DND-41 (cell line): ENCODE measurements at regions not wholly inside any gene's neighbourhood (a gene's known extent, or its start where the extent isn't known, plus 50 kb on each side); places are given as distances from the start of the nearest gene placed in this dataset.

ENCODE experiments used
- CTCF ChIP-seq: IDR thresholded peaks from 2 replicates; pipeline ENCODE4 v1.5.1; 2012; ENCODE audit warnings: borderline replicate concordance, low read length, moderate library complexity, mild to moderate bottlenecking; ENCODE audit not compliant: poor library complexity, severe bottlenecking; ENCODE audit errors: extremely low read depth
- EZH2 ChIP-seq: IDR thresholded peaks from 3 replicates; pipeline ENCODE4 v1.6.1; 2012; ENCODE audit warnings: borderline replicate concordance, low read depth, mild to moderate bottlenecking, moderate library complexity, low read length, inconsistent platforms; ENCODE audit not compliant: severe bottlenecking

GRCh38 chr22:42190274-42190673 lies 59.7 kb upstream of the CYP2D6 start:
- no peak for TF ChIP-seq CTCF
- no peak for TF ChIP-seq EZH2
